ELR (cell line): ENCODE measurements at regions not wholly inside any gene's neighbourhood (a gene's known extent, or its start where the extent isn't known, plus 50 kb on each side); places are given as distances from the start of the nearest gene placed in this dataset.
"Not testable (repeated sequence)": the region's sequence is repeated elsewhere in the genome, so short reads cannot be mapped to it uniquely, and the experiment has no call there.

Source experiments
- DNase-seq: peaks from one replicate; pipeline ENCODE4 v3.0.0-alpha.2; 2015; ENCODE audit warnings: low read depth

DNA sequence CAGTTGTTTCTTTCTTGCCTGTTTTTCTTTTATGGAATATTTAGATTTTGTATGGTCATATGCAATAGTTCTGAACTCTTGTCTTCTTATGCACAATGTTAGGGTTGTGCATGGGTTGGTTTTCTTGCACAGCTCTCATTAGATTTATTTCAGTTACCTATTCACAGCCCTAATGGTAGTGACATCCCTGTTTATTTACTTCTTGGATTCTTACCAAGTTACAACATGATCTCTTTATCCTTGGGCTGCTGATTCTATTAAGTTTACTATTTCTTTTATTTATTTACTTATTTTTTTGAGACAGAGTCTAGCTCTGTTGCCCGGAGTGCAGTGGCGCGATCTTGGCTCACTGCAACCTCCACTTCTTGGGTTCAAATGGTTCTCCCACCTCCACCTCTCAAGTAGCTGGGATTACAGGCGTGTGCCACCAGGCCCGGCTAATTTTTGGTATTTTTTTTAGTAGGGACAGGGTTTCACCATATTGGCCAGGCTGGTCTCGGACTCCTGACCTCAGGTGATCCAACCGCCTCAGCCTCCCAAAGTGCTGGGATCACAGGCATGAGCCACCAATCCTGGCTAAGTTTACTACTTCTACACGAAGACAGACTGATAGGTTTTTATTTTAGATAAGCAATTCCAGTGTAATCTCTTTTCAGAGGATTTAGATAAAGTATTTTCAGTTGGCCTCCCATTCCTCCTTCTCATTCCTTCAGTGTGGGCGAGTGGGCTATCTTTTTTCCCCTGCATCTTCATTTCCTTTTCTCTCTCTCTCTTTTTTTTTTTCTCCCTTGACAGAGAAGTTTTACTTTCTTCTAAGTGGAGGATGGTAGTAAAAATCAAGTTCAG, 395.1 kb upstream of the RGS6 start:
- DNase-seq: no peak

DNA sequence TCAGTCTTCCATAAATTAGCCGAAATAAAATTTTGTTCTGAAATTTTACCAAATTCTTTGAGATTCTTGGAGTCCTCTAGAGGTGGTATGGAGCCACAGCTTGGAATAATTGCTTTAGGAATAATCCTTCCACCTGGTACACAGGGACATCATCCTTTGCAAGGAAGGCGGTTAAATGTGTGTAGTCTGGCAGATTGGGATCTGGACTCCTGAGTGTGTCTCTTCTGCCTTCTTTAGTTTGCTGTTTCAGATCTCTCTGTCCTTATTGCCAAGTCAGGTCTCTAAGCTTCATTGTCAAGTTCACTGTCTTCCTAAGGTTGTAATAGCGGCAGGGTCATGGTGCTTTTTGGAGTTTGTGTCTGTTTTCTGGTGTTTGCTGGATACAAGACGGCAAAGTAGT, 393.9 kb upstream of the RGS6 start:
- no peak for DNase-seq

DNA sequence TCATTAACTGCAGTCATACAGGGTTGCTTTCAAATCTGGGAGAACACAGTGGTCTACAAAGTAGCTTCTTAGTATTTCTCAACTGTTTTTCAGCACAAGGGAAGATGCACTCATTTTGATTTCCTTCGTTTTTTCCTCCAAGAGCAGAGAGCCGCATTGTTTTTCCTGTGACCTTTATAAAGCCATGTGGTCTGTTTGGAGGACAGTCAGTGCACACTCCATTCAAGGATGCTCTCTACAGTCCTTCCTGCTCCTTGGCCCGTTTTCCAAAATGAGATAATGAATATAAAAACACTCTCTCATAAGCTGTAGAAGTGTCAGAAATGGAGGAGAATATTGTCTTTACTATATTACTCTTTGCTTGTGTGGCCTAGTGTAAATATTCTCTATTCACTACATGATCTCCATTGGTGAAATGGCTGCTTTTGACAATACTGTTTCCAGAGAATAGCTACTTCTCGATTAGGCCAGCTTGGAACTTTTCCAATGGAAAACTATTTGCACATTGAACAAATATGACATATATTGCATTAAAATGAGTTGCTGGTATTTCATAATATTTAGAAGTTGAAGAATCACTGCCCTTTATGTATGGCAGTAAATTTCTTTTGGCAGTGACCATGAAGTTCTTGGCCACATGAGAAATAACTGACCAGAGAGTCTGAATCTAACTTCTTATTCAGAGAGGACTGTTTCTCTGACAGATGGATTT, 393.1 kb upstream of the RGS6 start:
- no peak for DNase-seq

DNA sequence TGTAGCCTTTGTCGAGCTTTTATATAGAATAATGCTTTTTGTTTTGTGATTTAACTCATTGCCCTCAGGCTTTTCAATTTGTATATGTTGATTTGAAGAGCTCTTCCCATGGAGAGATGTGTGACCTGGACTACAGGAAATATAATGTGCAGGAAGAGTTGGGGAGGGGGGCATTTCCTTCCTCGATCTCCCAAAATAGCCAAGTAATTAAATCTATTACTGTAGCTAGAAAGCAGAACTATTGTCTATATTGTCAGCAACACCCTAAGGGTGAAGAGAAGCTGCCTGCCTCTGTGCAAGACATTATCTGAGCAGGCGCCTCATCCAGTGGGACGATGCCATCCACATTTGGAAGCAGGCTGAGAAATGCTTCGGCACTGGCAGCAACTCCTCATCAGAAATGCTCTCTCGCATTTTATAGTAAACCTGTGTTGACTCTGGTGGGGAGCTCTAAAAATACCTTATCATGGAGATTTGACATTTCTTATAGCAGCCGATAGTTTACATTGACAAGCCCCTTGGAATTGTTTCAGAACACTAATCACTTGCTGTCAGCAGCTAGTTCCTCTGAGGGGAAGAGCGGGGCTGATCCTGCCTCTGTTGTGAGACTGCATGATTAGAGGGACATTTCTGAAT, 392.5 kb upstream of the RGS6 start:
- no peak for DNase-seq

DNA sequence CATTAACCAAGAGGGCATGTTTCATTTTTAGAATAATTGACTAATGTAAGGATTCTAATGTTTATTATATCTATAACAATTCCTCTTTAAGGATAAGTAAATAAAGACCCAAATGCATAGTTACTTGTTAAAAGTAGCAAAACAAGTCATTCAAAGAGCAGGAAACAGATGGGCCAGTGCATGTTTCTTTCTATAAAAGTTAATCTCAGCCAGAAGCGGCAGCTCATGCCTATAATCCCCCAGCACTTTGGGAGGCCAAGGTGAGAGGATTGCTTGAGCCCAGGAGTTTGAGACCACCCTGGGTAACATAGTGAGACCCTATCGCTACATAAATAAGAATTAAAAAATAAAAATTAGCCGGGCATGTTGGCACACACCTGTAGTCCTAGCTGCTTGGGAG, 391.0 kb upstream of the RGS6 start:
- DNase-seq: no peak

DNA sequence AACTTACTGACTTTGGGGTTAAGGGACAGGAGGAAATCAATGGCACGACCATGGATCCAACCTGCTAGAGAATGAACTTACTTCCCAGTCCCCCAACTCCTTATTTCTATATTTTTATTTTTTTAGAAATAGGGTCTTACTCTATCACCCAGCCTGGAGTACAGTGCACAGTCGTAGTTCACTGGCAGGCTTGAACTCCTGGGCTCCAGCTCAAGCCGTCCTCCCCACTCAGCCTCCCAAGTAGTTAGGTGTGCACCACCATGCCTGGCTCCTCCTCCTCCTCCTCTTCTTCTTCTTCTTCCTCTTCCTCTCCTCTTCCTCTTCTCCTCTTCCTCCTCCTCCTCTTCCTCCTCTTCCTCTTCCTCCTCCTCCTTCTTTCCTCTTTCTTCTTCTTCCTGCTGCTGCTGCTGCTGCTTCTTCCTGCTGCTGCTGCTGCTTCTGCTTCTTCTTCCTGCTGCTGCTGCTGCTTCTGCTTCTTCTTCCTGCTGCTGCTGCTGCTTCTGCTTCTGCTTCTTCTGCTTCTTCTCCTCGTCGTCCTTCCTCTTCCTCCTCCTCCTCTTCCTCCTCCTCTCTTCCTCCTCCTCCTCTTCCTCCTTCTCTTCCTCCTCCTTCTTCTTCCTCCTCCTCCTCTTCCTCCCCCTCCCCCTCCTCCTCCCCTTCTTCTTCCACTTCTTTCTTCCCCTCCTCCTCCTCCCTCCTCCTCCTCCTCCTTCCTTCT, 390.1 kb upstream of the RGS6 start:
- no peak for DNase-seq

DNA sequence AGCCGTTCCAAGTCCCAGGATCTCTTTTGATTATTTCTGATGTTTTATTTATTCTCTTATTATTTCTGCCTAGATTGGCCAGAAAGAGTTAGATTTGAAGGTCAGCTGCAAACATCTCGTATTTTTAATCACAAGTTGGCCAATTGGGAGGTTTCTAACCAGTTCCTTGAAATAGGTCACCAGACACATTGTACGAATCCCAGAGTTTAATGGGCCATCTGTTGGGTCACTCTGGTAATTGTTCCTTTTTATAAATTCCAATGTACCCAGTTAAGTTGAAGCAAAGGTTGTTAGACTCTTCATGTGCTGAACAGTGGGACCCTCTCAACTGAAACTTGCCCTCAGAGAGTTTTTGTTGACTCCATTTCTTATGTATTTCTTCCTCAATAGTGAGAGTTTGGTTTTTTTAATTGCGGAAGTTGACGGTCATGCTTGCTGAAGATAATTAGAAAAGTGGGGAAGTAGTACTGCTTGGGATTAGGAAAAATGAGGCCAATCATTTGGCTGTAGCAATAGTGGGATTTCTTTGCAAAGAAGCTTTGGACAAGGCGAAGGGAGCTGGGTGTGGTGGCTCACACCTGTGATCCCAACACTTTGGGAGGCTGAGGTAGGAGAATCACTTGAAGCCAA, 382.7 kb upstream of the RGS6 start:
- DNase-seq: no peak

DNA sequence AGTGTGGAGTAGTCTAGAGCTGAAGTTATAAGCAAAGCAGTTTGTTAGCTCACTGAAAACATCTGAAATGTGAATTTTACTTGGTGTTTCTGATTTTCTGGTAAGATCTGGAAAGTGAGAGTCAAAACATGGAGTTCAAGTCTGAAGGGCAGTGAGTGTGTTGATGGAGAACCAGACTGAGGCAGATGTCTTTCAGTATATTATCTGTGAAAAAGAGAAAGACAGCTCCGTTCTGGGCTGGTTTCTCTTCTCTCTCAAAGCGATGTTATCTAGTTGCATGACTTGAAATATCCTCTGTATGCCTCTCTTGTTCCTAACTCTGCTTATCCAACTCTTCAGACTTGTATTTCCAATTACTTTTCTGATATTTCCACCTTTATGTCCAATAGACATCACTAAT, 381.9 kb upstream of the RGS6 start:
- DNase-seq: no peak

DNA sequence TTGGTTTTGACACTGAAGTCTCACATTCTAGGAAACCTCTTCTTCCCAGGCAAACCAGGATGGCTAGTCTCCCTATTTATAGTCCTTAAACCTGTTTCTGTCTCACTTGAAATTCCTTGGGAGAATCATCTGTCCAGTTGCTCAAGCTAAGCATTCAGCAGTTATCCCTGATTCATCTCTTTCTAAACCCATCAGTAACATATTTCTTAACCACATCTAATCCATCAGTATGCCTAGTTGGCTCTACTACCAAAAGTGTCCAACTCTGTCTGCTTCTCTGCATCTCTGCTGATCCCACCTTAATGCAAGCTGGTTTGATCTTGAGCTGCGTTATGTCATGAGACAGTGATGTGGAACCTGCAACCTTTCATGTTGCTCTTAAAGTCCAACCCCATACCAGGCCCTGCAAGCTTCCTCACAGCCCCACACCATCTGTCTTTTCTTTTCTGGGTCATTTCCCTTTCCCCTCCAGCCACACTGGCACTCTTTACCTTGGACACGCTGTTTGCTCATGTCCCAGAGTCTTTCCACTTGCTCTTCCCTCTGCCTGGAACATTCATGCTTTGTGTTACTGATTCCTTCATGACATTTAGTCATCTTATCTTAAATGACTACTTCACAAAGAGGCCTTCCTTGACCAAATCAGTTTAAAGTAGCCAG, 380.8 kb upstream of the RGS6 start:
- DNase-seq: peak; percentile 38

DNA sequence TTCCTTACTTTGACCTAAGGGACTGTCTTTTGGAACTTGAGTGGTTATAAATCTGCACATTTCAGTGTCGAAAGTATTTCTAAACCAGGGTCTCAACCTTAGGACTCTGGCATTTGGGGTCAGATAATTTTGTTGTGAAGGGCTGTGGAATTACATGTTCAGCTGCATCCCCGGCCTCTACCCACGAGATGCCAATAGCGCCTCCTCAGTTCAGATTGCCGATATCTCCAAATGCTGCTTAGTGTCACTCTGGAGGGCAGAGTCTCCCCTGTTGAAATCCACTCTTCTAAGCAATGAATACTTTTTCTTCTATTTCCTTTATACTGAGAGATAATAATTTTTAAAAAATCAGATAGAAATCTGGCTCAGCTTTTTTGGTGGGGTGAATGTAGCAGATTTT, 379.4 kb upstream of the RGS6 start:
- no peak for DNase-seq

DNA sequence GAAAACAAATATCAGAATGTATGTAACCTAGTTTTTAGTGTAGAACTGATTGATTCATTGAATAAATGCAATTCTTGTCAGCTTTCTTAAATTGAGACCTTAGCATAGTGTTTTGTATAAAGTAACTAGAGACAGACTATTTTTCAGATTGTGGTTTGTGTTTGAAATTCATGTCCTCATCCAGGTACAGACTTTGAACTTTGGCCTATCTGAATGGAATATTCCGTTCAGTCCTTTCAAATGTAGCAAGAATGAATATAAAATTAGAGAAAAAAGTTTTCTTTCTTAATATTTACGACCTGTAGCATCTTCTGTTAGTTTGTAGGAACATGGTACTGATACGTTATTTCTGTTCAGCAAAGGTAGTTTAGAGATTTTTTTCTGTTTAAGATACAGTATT, 378.4 kb upstream of the RGS6 start:
- no peak for DNase-seq

DNA sequence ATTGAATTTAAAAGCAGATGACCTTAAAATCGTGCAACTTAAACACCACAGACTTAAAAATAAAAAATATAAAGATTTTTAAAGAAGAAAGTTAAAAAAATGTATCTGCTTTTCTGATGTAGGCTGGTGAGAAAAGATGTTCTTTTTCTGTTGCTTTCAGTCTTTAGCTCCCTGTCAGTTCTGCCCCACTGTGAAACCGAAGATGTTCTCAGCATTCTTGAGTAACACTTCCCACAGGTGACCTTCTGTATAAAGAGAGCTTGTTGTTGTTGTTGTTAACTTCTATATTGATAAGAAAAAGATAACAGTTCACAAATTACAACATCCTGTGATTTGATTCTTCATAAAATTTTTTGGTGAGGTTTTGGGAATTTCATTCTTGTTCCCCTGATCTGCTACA, 377.9 kb upstream of the RGS6 start:
- no peak for DNase-seq

DNA sequence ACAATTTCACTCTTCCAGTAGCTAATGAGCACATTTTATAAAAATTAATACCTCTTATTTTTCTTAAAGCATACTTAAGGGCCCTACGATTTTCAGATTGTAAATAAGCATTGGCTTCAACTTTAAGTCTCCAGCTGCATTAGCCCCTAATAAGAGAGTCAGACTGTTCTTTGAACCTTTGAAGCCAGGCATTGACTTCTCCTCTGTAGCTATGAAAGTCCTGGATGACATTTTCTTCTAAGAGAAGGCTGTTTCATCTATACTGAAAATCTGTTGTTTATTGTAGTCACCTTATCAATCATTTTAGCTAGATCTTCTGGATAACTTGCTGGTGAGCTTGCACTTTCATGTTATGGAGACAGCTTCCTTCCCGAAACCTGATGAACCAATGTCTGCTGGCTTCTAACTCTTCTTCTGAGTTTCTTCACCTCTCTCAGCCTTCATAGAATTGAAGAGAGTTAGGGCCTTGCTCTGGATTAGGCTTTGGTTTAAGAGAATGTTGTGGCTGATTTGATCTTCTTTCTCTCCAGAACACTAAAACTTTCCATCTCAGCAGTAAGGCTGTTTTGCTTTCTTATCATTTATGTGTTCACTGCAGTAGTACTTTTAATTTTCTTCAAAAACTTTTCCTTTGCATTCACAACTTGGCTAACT, 377.1 kb upstream of the RGS6 start:
- no peak for DNase-seq

DNA sequence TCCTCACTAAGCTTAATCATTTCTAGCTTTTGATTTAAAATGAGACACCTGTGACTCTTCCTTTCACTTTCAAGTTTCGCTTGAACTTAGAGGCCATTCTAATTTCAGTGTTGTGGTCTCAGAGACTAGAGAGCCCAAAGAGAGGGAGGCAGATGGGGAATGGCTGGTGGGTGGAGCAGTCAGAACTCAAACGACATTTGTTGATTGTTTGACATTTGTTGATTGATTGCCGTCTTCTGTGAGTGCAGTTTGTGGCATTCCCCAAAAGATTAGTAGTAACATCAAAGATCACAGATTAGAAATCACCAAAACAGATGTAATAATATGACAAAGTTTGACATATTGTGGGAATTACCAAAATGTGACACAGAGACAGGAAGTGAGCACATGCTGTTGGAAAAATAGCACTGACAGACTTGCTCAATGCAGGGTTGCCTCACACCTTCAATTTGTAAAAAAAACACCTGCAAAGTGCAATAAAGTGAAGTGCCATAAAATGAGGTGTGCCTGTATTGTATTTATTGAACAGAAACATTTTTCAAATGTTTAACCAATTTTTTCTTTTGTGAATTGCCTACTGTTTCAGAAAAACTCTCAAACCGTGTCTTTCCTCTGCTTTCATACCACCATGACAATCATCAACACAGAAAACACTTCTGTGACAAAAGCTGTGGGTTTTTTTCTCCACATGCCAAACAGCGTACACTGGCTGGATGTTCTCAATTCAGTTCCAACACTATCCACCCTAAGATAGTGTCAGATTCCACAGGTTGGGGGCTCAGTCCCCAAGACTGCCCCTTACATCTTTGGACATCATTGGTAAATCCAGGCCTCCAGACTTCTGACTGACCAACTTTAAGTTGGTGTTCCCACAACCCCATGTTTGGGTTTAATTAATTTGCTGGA, 376.3 kb upstream of the RGS6 start:
- peak; percentile 39 for DNase-seq

DNA sequence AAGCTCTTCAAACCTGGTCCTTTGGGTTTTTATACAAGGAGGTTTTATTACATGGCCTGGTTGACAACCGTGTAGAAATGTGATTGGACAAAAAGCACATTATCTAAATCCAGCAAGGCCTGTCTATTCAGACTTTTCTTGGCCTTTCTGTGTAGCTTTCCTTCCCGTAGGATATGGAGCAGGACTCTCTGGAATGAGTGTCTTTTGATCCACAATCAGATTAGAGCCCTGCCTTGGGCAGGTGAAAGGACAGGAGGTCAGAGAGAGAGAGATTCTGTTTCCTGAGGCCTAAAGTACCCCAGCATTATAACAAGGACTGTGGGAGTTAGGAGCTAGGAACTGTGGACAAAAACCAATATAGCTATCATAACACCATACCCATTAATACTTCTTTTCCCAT, 375.5 kb upstream of the RGS6 start:
- DNase-seq: no peak

DNA sequence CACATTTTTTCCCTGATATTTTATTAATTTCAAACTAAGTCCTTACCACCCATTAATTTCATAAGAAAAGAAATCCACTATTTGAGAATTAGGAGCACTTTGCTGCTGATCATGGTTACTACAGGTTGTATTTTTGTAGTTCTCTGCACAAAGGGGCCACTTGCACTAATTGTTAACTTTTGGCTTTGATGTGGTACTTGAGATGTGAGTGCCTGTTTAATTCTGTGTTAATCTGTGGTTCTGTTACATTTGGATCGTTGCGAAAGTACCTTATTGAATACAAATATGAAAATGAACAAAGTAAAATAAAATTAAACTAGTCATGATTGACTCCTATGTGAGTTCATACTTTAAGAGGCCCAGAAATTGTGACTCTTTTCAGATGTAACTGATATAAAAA, 374.9 kb upstream of the RGS6 start:
- DNase-seq: no peak

DNA sequence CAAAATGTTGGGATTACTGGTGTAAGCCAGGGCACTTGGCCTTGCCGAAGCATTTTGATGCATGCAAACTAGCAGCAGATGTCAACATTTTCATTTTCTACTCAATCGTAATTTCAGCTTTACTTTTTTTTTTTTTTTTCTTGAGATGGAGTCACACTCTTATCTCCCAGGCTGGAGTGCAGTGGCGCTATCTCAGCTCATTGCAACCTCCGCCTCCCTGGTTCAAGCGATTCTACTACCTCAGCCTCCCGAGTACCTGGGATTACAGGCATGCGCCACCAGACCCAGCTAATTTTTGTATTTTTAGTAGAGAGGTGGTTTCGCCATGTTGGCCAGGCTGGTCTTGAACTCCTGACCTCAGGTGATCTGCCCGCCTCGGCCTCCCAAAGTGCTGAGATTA, 373.3 kb upstream of the RGS6 start:
- not testable (repeated sequence) for DNase-seq

DNA sequence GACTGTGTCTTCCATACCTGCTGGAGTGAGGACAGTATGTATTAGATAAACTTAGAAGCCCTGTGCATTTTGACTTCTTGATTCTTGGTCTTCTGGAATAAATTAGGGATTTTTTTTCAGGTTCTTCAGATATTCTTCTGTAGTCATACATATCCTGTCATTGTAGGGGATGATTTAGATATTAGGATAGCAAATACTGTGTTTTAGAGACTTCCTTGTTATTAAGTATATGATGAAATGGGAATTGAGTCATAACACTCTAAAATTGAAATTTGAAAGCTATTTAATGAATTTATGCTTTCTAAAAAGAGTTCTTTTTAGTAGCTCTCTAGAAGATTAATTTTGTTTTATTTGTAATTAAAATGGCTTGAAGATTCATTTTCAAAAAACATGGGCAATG, 371.5 kb upstream of the RGS6 start:
- no peak for DNase-seq

DNA sequence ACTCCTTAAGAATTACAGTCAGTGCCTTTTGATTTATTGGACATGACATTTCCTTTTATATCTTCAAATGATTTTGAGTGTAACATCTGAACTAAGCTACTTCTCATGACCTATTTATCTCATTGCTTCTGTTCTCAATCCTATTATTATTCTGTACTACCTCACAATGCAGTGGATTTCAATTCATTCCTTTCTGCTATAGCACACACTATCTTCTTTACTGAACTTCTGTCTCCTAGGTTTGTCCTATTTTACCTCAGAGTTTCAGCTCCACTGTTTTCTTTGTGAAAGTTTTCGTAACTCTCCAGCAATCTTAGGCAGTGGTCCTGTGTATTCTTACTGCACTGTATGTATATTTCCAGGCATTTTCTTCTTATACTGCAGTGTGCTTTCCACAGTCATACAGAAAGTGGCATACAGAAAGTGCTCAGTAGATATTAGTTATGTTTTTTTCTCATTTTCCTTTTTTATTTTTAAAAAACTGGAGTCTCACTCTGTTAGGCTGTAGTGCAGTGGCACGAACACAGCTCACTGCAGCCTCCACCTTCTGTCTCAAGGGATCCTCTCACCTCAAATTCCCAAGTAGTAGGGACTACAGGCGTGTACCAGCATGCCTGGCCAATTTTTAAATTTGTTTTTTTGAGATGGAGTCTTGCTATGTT, 368.6 kb upstream of the RGS6 start:
- no peak for DNase-seq
